Astrocyte (in vitro differentiated cells and primary cell): ENCODE measurements at regions not wholly inside any gene's neighbourhood (a gene's known extent, or its start where the extent isn't known, plus 50 kb on each side); places are given as distances from the start of the nearest gene placed in this dataset.

Source experiments
- DNase-seq: peaks from one replicate; pipeline ENCODE4 v3.0.0-alpha.2; 2010; ENCODE audit warnings: low read depth
- FAIRE-seq: peaks from 2 replicates; lab custom pipeline; 2011; peaks lifted over from hg19 to GRCh38; lab: Jason Lieb, UNC
- H2AFZ ChIP-seq: 2 replicates; pipeline ENCODE4 v1.6.0; 2012; ENCODE audit warnings: low read depth, low read length, inconsistent platforms
- H3K27ac ChIP-seq: 2 replicates; pipeline ENCODE4 v1.5.1; 2011; ENCODE audit warnings: low read depth, low read length, inconsistent platforms
- H3K27me3 ChIP-seq: 2 replicates; pipeline ENCODE4 v1.6.0; 2011; ENCODE audit warnings: low read length, inconsistent platforms; ENCODE audit not compliant: insufficient read depth
- H3K36me3 ChIP-seq: 2 replicates; pipeline ENCODE4 v1.5.1; 2011; ENCODE audit warnings: low read length, inconsistent platforms; ENCODE audit not compliant: insufficient read depth
- H3K4me1 ChIP-seq: 2 replicates; pipeline ENCODE4 v1.5.1; 2011; ENCODE audit warnings: low read length, inconsistent platforms; ENCODE audit not compliant: insufficient read depth
- H3K4me2 ChIP-seq: 2 replicates; pipeline ENCODE4 v1.6.0; 2012; ENCODE audit warnings: low read length, inconsistent platforms
- H3K4me3 ChIP-seq: 2 replicates; pipeline ENCODE4 v1.5.1; 2011; ENCODE audit warnings: low read depth, mild to moderate bottlenecking, low read length, inconsistent platforms; ENCODE audit not compliant: insufficient read depth
- H3K79me2 ChIP-seq: 2 replicates; pipeline ENCODE4 v1.6.0; 2012; ENCODE audit warnings: mild to moderate bottlenecking, low read length, inconsistent platforms; ENCODE audit not compliant: insufficient read depth
- H3K9ac ChIP-seq: 2 replicates; pipeline ENCODE4 v1.6.0; 2012; ENCODE audit warnings: mild to moderate bottlenecking, low read length, inconsistent platforms
- H3K9me3 ChIP-seq: 2 replicates; pipeline ENCODE4 v1.5.1; 2012; ENCODE audit warnings: low read depth, mild to moderate bottlenecking, low read length, inconsistent platforms; ENCODE audit not compliant: insufficient read depth
- H4K20me1 ChIP-seq: 2 replicates; pipeline ENCODE4 v1.6.0; 2012; ENCODE audit warnings: low read length, inconsistent platforms; ENCODE audit not compliant: insufficient read depth
- H3K27ac Mint-ChIP-seq: one replicate; pipeline ENCODE4 v1.8.0; 2021; ENCODE audit warnings: mild to moderate bottlenecking, mixed read lengths; ENCODE audit not compliant: unreplicated experiment
- H3K27me3 Mint-ChIP-seq: one replicate; pipeline ENCODE4 v1.8.0; 2021; ENCODE audit warnings: low read depth, mixed read lengths; ENCODE audit not compliant: unreplicated experiment
- H3K36me3 Mint-ChIP-seq: one replicate; pipeline ENCODE4 v1.8.0; 2021; ENCODE audit warnings: low read depth, mixed read lengths; ENCODE audit not compliant: unreplicated experiment
- H3K4me1 Mint-ChIP-seq: one replicate; pipeline ENCODE4 v1.8.0; 2021; ENCODE audit warnings: low read depth, mixed read lengths; ENCODE audit not compliant: unreplicated experiment
- H3K4me3 Mint-ChIP-seq: one replicate; pipeline ENCODE4 v1.8.0; 2021; ENCODE audit warnings: mild to moderate bottlenecking, moderate library complexity, mixed read lengths; ENCODE audit not compliant: unreplicated experiment
- H3K9me3 Mint-ChIP-seq: one replicate; pipeline ENCODE4 v1.8.0; 2021; ENCODE audit warnings: mild to moderate bottlenecking, mixed read lengths; ENCODE audit not compliant: unreplicated experiment
- CTCF ChIP-seq: IDR thresholded peaks from 2 replicates; pipeline ENCODE4 v1.5.1; 2011; ENCODE audit warnings: low read depth, mild to moderate bottlenecking, inconsistent platforms, low read length, moderate library complexity; ENCODE audit not compliant: insufficient read depth
- EZH2 ChIP-seq: IDR thresholded peaks from 2 replicates; pipeline ENCODE4 v1.6.1; 2012; ENCODE audit warnings: mild to moderate bottlenecking, low read length, inconsistent platforms; ENCODE audit not compliant: insufficient read depth

GRCh38 chr14:34039428-34040047 lies 88.7 kb upstream of the EGLN3 start:
- Mint-ChIP-seq H3K27me3 (no peaks in the 10 kb centered on the region), H3K36me3 (no peaks in the 10 kb centered on the region), H3K9me3 (no peaks in the 10 kb centered on the region), H3K4me3 (no peak overlapping the region), H3K4me1 (peaks cover 29% of the 10 kb centered on the region), H3K27ac (peak overlapping the region; percentile 27)
- H3K4me3 ChIP-seq = no peak overlapping the region
- H3K36me3 ChIP-seq = no peaks in the 10 kb centered on the region
- H3K9me3 ChIP-seq = no peaks in the 10 kb centered on the region
- FAIRE-seq = no peak
- no peak overlapping the region for H3K9ac ChIP-seq
- no peak overlapping the region for H3K27ac ChIP-seq
- TF ChIP-seq EZH2 (no peak), CTCF (no peak)
- H3K4me1 ChIP-seq = peaks cover 7% of the 10 kb centered on the region
- H3K79me2 ChIP-seq = no peaks in the 10 kb centered on the region
- no peak overlapping the region for H3K4me2 ChIP-seq
- no peak overlapping the region for H2AFZ ChIP-seq
- H4K20me1 ChIP-seq = no peaks in the 10 kb centered on the region
- H3K27me3 ChIP-seq = no peaks in the 10 kb centered on the region
- no peak for DNase-seq

GRCh38 chr14:34038358-34039057 lies 87.6 kb upstream of the EGLN3 start:
- DNase-seq (no peak), FAIRE-seq (no peak)
- Histone ChIP-seq H3K27ac (no peak overlapping the region), H3K27me3 (no peaks in the 10 kb centered on the region), H3K36me3 (no peaks in the 10 kb centered on the region), H3K4me2 (no peak overlapping the region), H3K4me3 (no peak overlapping the region), H2AFZ (no peak overlapping the region), H4K20me1 (no peaks in the 10 kb centered on the region), H3K4me1 (peaks cover 2% of the 10 kb centered on the region), H3K9me3 (no peaks in the 10 kb centered on the region), H3K9ac (no peak overlapping the region), H3K79me2 (no peaks in the 10 kb centered on the region)
- TF ChIP-seq EZH2 (no peak), CTCF (no peak)
- peaks cover 20% of the 10 kb centered on the region for H3K4me1 Mint-ChIP-seq
- no peaks in the 10 kb centered on the region for H3K9me3 Mint-ChIP-seq
- H3K4me3 Mint-ChIP-seq = no peak overlapping the region
- H3K36me3 Mint-ChIP-seq = no peaks in the 10 kb centered on the region
- H3K27ac Mint-ChIP-seq = peak overlapping the region; percentile 27
- peaks cover 3% of the 10 kb centered on the region for H3K27me3 Mint-ChIP-seq

- Histone ChIP-seq H3K4me2 (no peak overlapping the region), H3K36me3 (no peaks in the 10 kb centered on the region), H3K9ac (no peak overlapping the region), H3K27me3 (no peaks in the 10 kb centered on the region), H3K4me3 (no peak overlapping the region), H2AFZ (no peak overlapping the region), H3K9me3 (no peaks in the 10 kb centered on the region), H4K20me1 (no peaks in the 10 kb centered on the region), H3K27ac (no peak overlapping the region), H3K79me2 (no peaks in the 10 kb centered on the region), H3K4me1 (no peaks in the 10 kb centered on the region)
- peaks cover 8% of the 10 kb centered on the region for H3K27me3 Mint-ChIP-seq
- H3K9me3 Mint-ChIP-seq = no peaks in the 10 kb centered on the region
- FAIRE-seq (no peak), DNase-seq (no peak)
- no peak overlapping the region for H3K4me3 Mint-ChIP-seq
- TF ChIP-seq CTCF (no peak), EZH2 (no peak)
- H3K36me3 Mint-ChIP-seq = no peaks in the 10 kb centered on the region
- no peak overlapping the region for H3K27ac Mint-ChIP-seq
- peaks cover 22% of the 10 kb centered on the region for H3K4me1 Mint-ChIP-seq
Measured at GRCh38 chr14:34036319-34036766, 85.5 kb upstream of the EGLN3 start.
